HG03039 (cell line): ENCODE measurements at regions not wholly inside any gene's neighbourhood (a gene's known extent, or its start where the extent isn't known, plus 50 kb on each side); places are given as distances from the start of the nearest gene placed in this dataset.
"Not testable (repeated sequence)": the region's sequence is repeated elsewhere in the genome, so short reads cannot be mapped to it uniquely, and the experiment has no call there.

ENCODE experiments used
- ATAC-seq: cut with Tn5 transposase; IDR thresholded peaks from one replicate; pipeline ENCODE4 v1.9.1; 2021; ENCODE audit warnings: mild to moderate bottlenecking, moderate library complexity; ENCODE audit not compliant: unreplicated experiment

- ATAC-seq = no peak
Measured at GRCh38 chr9:73095425-73095824, 56.2 kb upstream of the ANXA1 start.

GRCh38 chr9:73093740-73094379, 57.8 kb upstream of the ANXA1 start:
- no peak for ATAC-seq

GRCh38 chr9:73093016-73093739, 58.5 kb upstream of the ANXA1 start:
- ATAC-seq = no peak

GRCh38 chr9:73091909-73092308, 59.8 kb upstream of the ANXA1 start:
- ATAC-seq = no peak

GRCh38 chr9:73090214-73090613, 61.5 kb upstream of the ANXA1 start:
- ATAC-seq = no peak

- ATAC-seq = no peak
Measured at GRCh38 chr9:73089304-73089985, 62.2 kb upstream of the ANXA1 start.

GRCh38 chr9:73087876-73088275, 63.8 kb upstream of the ANXA1 start:
- ATAC-seq = not testable (repeated sequence)

- no peak for ATAC-seq
Measured at GRCh38 chr9:73083519-73083918, 68.1 kb upstream of the ANXA1 start.

GRCh38 chr9:73081979-73082657, 69.5 kb upstream of the ANXA1 start:
- ATAC-seq = no peak

GRCh38 chr9:73080110-73080694, 71.5 kb upstream of the ANXA1 start:
- no peak for ATAC-seq

GRCh38 chr9:73079326-73079725, 72.3 kb upstream of the ANXA1 start:
- no peak for ATAC-seq

GRCh38 chr9:73077625-73078030, 74.0 kb upstream of the ANXA1 start:
- no peak for ATAC-seq

- no peak for ATAC-seq
Measured at GRCh38 chr9:73076970-73077369, 74.7 kb upstream of the ANXA1 start.

GRCh38 chr9:73074176-73074708, 77.4 kb upstream of the ANXA1 start:
- no peak for ATAC-seq

GRCh38 chr9:73073337-73074175, 78.1 kb upstream of the ANXA1 start:
- no peak for ATAC-seq

- ATAC-seq = no peak
Measured at GRCh38 chr9:73067074-73067473, 84.6 kb upstream of the ANXA1 start.

- no peak for ATAC-seq
Measured at GRCh38 chr9:73065439-73065838, 86.2 kb upstream of the ANXA1 start.

GRCh38 chr9:73064315-73064714, 87.3 kb upstream of the ANXA1 start:
- no peak for ATAC-seq

GRCh38 chr9:73061146-73061545, 90.5 kb upstream of the ANXA1 start:
- ATAC-seq = no peak

- ATAC-seq = no peak
Measured at GRCh38 chr9:73059247-73059646, 92.4 kb upstream of the ANXA1 start.
